Esophagus squamous epithelium (tissue), 4 donors: ENCODE measurements at regions not wholly inside any gene's neighbourhood (a gene's known extent, or its start where the extent isn't known, plus 50 kb on each side); places are given as distances from the start of the nearest gene placed in this dataset.

Source experiments
- POLR2A ChIP-seq, 4 donors: fragments of 450-650 bp; IDR thresholded peaks; one replicate each; pipeline ENCODE4 v1.6.1; 2017; ENCODE audit warnings: antibody characterized with exemption in 4 of 4, mild to moderate bottlenecking in 4 of 4, moderate library complexity in 3 of 4
- TF ChIP-seq, protein P1 (sequence below), 6 experiments: fragments of 450-650 bp in 4 of 6; fragments of 200-600 bp in 2 of 6; sonication (generic) in 2 of 6; IDR thresholded peaks; one replicate each; pipeline ENCODE4 v1.5.1; 2016 to 2019; ENCODE audit warnings: antibody characterized with exemption in 6 of 6, mild to moderate bottlenecking in 4 of 6, moderate library complexity in 4 of 6

DNA sequence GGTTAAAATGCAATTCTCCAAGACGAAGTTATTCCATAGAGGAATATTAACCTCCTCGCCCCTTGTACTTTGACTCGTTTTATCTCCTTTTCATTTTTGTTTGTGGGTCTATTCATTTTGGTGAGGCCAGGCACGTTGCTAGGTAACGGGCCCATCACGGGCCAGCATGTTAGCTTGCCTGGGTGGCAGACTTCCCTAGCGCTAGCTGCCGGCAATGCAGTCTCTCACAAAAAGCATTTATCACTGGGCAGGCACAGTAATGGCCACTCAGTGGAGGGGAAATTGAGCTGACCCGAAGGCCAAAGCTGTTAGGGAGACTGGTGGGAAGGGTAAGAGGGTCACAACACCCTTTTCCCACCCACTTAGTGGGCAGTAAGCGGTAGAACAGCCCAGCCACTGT is 234.4 kb upstream of the FOXD3 start:
- no peak for TF ChIP-seq POLR2A (IDR thresholded peaks at IDR 0.05)
- TF ChIP-seq, protein P1, sequence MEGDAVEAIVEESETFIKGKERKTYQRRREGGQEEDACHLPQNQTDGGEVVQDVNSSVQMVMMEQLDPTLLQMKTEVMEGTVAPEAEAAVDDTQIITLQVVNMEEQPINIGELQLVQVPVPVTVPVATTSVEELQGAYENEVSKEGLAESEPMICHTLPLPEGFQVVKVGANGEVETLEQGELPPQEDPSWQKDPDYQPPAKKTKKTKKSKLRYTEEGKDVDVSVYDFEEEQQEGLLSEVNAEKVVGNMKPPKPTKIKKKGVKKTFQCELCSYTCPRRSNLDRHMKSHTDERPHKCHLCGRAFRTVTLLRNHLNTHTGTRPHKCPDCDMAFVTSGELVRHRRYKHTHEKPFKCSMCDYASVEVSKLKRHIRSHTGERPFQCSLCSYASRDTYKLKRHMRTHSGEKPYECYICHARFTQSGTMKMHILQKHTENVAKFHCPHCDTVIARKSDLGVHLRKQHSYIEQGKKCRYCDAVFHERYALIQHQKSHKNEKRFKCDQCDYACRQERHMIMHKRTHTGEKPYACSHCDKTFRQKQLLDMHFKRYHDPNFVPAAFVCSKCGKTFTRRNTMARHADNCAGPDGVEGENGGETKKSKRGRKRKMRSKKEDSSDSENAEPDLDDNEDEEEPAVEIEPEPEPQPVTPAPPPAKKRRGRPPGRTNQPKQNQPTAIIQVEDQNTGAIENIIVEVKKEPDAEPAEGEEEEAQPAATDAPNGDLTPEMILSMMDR (IDR thresholded peaks at IDR 0.05), result no peak
